WTC11 (cell line): ENCODE measurements at regions not wholly inside any gene's neighbourhood (a gene's known extent, or its start where the extent isn't known, plus 50 kb on each side); places are given as distances from the start of the nearest gene placed in this dataset.

Experiments
- ATAC-seq: fragments of 200-7000 bp; cut with Tn5 transposase; 2 replicates; pipeline ENCODE4 v1.10.0; 2021; ENCODE audit warnings: mild to moderate bottlenecking, moderate library complexity
- CTCF ChIA-PET: fragments of 300-600 bp; sonication (Branson Sonifier 250); formaldehyde crosslinking; loops from one replicate; lab custom pipeline; 2021; ENCODE audit warnings: antibody characterized with exemption; lab: Charles Lee
- POLR2A ChIA-PET: fragments of 350-600 bp; sonication (Branson Sonifier 250); formaldehyde crosslinking; loops from one replicate; lab custom pipeline; 2021; ENCODE audit warnings: antibody characterized with exemption; lab: Charles Lee
- DNase-seq: peaks from one replicate; pipeline ENCODE4 v3.0.0; 2021; ENCODE audit warnings: low spot score
- H3K27ac Mint-ChIP-seq: 2 replicates; pipeline ENCODE4 v1.8.0; 2021; ENCODE audit warnings: mixed read lengths
- H3K27me3 Mint-ChIP-seq: 2 replicates; pipeline ENCODE4 v1.8.0; 2021; ENCODE audit warnings: low read depth, mild to moderate bottlenecking, moderate library complexity, mixed read lengths
- H3K36me3 Mint-ChIP-seq: 2 replicates; pipeline ENCODE4 v1.8.0; 2021; ENCODE audit warnings: mixed read lengths
- H3K4me1 Mint-ChIP-seq: 2 replicates; pipeline ENCODE4 v1.8.0; 2022; ENCODE audit warnings: mixed read lengths
- H3K4me3 Mint-ChIP-seq: 2 replicates; pipeline ENCODE4 v1.8.0; 2021; ENCODE audit warnings: mild to moderate bottlenecking, moderate library complexity, mixed read lengths
- H3K9me3 Mint-ChIP-seq: 2 replicates; pipeline ENCODE4 v1.8.0; 2021; ENCODE audit warnings: mixed read lengths
- ATF1 ChIP-seq: sonication (generic); formaldehyde crosslinking; IDR thresholded peaks from 2 replicates; pipeline ENCODE4 v1.8.1; 2023; ENCODE audit warnings: mild to moderate bottlenecking, moderate library complexity, missing genetic modification reagents
- CREB1 ChIP-seq: sonication (generic); formaldehyde crosslinking; IDR thresholded peaks from 2 replicates; pipeline ENCODE4 v1.8.0; 2023; ENCODE audit warnings: mild to moderate bottlenecking, missing genetic modification reagents
- E2F1 ChIP-seq: sonication (generic); formaldehyde crosslinking; IDR thresholded peaks from 2 replicates; pipeline ENCODE4 v1.8.0; 2022; ENCODE audit warnings: mild to moderate bottlenecking, missing genetic modification reagents
- E2F5 ChIP-seq: sonication (generic); formaldehyde crosslinking; IDR thresholded peaks from 2 replicates; pipeline ENCODE4 v1.8.1; 2022; ENCODE audit warnings: mild to moderate bottlenecking, moderate library complexity, missing genetic modification reagents
- FOXP4 ChIP-seq: sonication (generic); formaldehyde crosslinking; IDR thresholded peaks from 2 replicates; pipeline ENCODE4 v1.8.0; 2022; ENCODE audit warnings: mild to moderate bottlenecking, missing genetic modification reagents
- GRHL2 ChIP-seq: fragments of 250-450 bp; sonication (Bioruptor Pico); IDR thresholded peaks from 2 replicates; pipeline ENCODE4 v1.8.0; 2022; ENCODE audit warnings: mild to moderate bottlenecking, moderate library complexity; ENCODE audit not compliant: insufficient replicate concordance, severe bottlenecking
- GTF2I ChIP-seq: fragments of 250-450 bp; sonication (Bioruptor Pico); conservative IDR thresholded peaks from 2 replicates; pipeline ENCODE4 v1.4.0; 2021; ENCODE audit warnings: mild to moderate bottlenecking
- HMGXB4 ChIP-seq: sonication (generic); formaldehyde crosslinking; IDR thresholded peaks from 2 replicates; pipeline ENCODE4 v1.8.1; 2023; ENCODE audit warnings: mild to moderate bottlenecking, moderate library complexity, missing genetic modification reagents
- KAT7 ChIP-seq: sonication (generic); formaldehyde crosslinking; IDR thresholded peaks from 2 replicates; pipeline ENCODE4 v1.8.1; 2023; ENCODE audit warnings: missing genetic modification reagents, mild to moderate bottlenecking, borderline replicate concordance
- MAX ChIP-seq: sonication (generic); formaldehyde crosslinking; IDR thresholded peaks from 2 replicates; pipeline ENCODE4 v1.8.0; 2022; ENCODE audit warnings: mild to moderate bottlenecking, missing genetic modification reagents
- MLX ChIP-seq: sonication (generic); formaldehyde crosslinking; IDR thresholded peaks from 2 replicates; pipeline ENCODE4 v1.8.1; 2023; ENCODE audit warnings: mild to moderate bottlenecking, missing genetic modification reagents, moderate library complexity
- MXD4 ChIP-seq: fragments of 250-450 bp; sonication (Bioruptor Pico); IDR thresholded peaks from 2 replicates; pipeline ENCODE4 v1.8.0; 2021; ENCODE audit warnings: mild to moderate bottlenecking, moderate library complexity, borderline replicate concordance
- PREB ChIP-seq: sonication (generic); formaldehyde crosslinking; IDR thresholded peaks from 2 replicates; pipeline ENCODE4 v1.8.1; 2022; ENCODE audit warnings: mild to moderate bottlenecking, missing genetic modification reagents, moderate library complexity, borderline replicate concordance
- SMAD3 ChIP-seq: sonication (generic); formaldehyde crosslinking; IDR thresholded peaks from 2 replicates; pipeline ENCODE4 v1.8.0; 2022; ENCODE audit warnings: missing genetic modification reagents, mild to moderate bottlenecking, borderline replicate concordance
- SP1 ChIP-seq: sonication (generic); formaldehyde crosslinking; conservative IDR thresholded peaks from 2 replicates; pipeline ENCODE4 v1.8.1; 2022; ENCODE audit warnings: missing genetic modification reagents
- TCF7 ChIP-seq: sonication (generic); formaldehyde crosslinking; IDR thresholded peaks from 2 replicates; pipeline ENCODE4 v1.8.0; 2022; ENCODE audit warnings: mild to moderate bottlenecking, low read depth, missing genetic modification reagents, moderate library complexity
- ZBTB21 ChIP-seq: sonication (generic); formaldehyde crosslinking; IDR thresholded peaks from 2 replicates; pipeline ENCODE4 v1.8.1; 2023; ENCODE audit warnings: mild to moderate bottlenecking, missing genetic modification reagents, borderline replicate concordance
- ZBTB43 ChIP-seq: sonication (generic); formaldehyde crosslinking; IDR thresholded peaks from 2 replicates; pipeline ENCODE4 v1.8.1; 2023; ENCODE audit warnings: mild to moderate bottlenecking, missing genetic modification reagents
- ZNF219 ChIP-seq: sonication (generic); formaldehyde crosslinking; IDR thresholded peaks from 2 replicates; pipeline ENCODE4 v1.8.0; 2023; ENCODE audit warnings: missing genetic modification reagents, mild to moderate bottlenecking, borderline replicate concordance
- ZNF263 ChIP-seq: sonication (generic); formaldehyde crosslinking; IDR thresholded peaks from 2 replicates; pipeline ENCODE4 v1.8.1; 2022; ENCODE audit warnings: low read depth, mild to moderate bottlenecking, moderate library complexity, missing genetic modification reagents
- ZNF396 ChIP-seq: fragments of 250-450 bp; sonication (Bioruptor Pico); IDR thresholded peaks from 2 replicates; pipeline ENCODE4 v1.8.0; 2021; ENCODE audit warnings: mild to moderate bottlenecking, moderate library complexity, borderline replicate concordance
- ZNF512 ChIP-seq: sonication (generic); formaldehyde crosslinking; IDR thresholded peaks from 2 replicates; pipeline ENCODE4 v1.8.1; 2022; ENCODE audit warnings: missing genetic modification reagents, borderline replicate concordance
- ZNF671 ChIP-seq: fragments of 250-450 bp; sonication (Bioruptor Pico); IDR thresholded peaks from 2 replicates; pipeline ENCODE4 v1.8.0; 2021; ENCODE audit warnings: mild to moderate bottlenecking

- TF ChIP-seq SMAD3 (no peak), ATF1 (no peak), MXD4 (CRISPR knock-in tag) (no peak), GTF2I (no peak), ZNF512 (CRISPR knock-in tag) (no peak), GRHL2 (CRISPR knock-in tag) (no peak), KAT7 (CRISPR knock-in tag) (no peak), MAX (CRISPR knock-in tag) (no peak)
Observed at GRCh38 chr2:66782780-66783361, 347.9 kb downstream of the MEIS1 start (continued).

- no peak for ATAC-seq
- no peak overlapping the region for H3K4me3 Mint-ChIP-seq
- H3K4me1 Mint-ChIP-seq: no peaks in the 10 kb centered on the region
- POLR2A ChIA-PET: no interaction called here
- H3K27me3 Mint-ChIP-seq: no peaks in the 10 kb centered on the region
- no peaks in the 10 kb centered on the region for H3K9me3 Mint-ChIP-seq
- no peaks in the 10 kb centered on the region for H3K36me3 Mint-ChIP-seq
- DNase-seq: no peak
- H3K27ac Mint-ChIP-seq: no peak overlapping the region
- CTCF ChIA-PET: no interaction called here
- no peak for TF ChIP-seq CREB1
- no peak for TF ChIP-seq FOXP4
- no peak for TF ChIP-seq ZNF263
- no peak for TF ChIP-seq MLX (CRISPR knock-in tag)
- TF ChIP-seq E2F1 (CRISPR knock-in tag): no peak
- no peak for TF ChIP-seq ZNF396
- no peak for TF ChIP-seq HMGXB4
- TF ChIP-seq PREB (CRISPR knock-in tag): no peak
- TF ChIP-seq MXD4 (CRISPR knock-in tag): no peak
- no peak for TF ChIP-seq TCF7
- no peak for TF ChIP-seq ZBTB21
- TF ChIP-seq ZNF219 (CRISPR knock-in tag): no peak
- no peak for TF ChIP-seq E2F5 (CRISPR knock-in tag)
- TF ChIP-seq ZBTB43 (CRISPR knock-in tag): no peak
- no peak for TF ChIP-seq ZNF671 (CRISPR knock-in tag)
- no peak for TF ChIP-seq SP1 (CRISPR knock-in tag)
Observed at GRCh38 chr2:66789741-66790140, 354.8 kb downstream of the MEIS1 start.
